ENCODE measurements at regions not wholly inside any gene's neighbourhood (a gene's known extent, or its start where the extent isn't known, plus 50 kb on each side); places are given as distances from the start of the nearest gene placed in this dataset.

DNA sequence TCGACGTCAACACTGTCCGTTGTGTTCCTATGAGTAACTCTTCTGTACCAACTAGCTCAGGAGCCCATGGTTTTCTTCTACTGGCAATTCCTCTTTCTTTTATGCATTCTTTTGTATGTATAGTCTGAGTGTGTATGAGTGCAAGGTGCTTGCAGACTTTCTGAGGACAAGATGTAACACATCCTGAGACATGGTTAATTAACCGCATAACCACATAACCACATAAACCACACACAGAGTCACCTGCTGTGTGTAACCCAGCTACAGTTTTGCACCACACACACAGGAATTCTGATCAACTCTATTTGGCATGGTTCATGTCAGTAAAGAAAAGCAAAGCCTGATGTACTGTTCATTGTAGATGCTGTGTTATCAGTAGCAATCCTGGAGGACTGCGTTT lies 98.6 kb downstream of the DACT2 start:
- H3K27ac ChIP-seq = peak overlapping the region; percentile 14; the same call in 1 of the 2 replicates
- H3K4me2 ChIP-seq = peak overlapping the region; percentile 67
- H4K20me1 ChIP-seq (ENCODE audit: insufficient read depth) = no peaks in the 10 kb centered on the region
- TF ChIP-seq, protein P1, sequence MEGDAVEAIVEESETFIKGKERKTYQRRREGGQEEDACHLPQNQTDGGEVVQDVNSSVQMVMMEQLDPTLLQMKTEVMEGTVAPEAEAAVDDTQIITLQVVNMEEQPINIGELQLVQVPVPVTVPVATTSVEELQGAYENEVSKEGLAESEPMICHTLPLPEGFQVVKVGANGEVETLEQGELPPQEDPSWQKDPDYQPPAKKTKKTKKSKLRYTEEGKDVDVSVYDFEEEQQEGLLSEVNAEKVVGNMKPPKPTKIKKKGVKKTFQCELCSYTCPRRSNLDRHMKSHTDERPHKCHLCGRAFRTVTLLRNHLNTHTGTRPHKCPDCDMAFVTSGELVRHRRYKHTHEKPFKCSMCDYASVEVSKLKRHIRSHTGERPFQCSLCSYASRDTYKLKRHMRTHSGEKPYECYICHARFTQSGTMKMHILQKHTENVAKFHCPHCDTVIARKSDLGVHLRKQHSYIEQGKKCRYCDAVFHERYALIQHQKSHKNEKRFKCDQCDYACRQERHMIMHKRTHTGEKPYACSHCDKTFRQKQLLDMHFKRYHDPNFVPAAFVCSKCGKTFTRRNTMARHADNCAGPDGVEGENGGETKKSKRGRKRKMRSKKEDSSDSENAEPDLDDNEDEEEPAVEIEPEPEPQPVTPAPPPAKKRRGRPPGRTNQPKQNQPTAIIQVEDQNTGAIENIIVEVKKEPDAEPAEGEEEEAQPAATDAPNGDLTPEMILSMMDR (conservative IDR thresholded peaks at IDR 0.05; ENCODE audit: low read depth, low read length) = no peak
- no peak overlapping the region for H3K4me3 ChIP-seq (IDR thresholded peaks at IDR 0.05; ENCODE audit: insufficient read depth, low read depth, low read length)
- no peak overlapping the region for H2AFZ ChIP-seq (ENCODE audit: low read depth)
- H3K4me1 ChIP-seq (ENCODE audit: low read depth, poor library complexity, severe bottlenecking) = peaks cover 62% of the 10 kb centered on the region
- no peak overlapping the region for H3K9ac ChIP-seq
- H3K27me3 ChIP-seq (ENCODE audit: insufficient read depth, low read depth) = no peaks in the 10 kb centered on the region
- no peaks in the 10 kb centered on the region for H3K79me2 ChIP-seq (ENCODE audit: insufficient read depth, low read depth)
- H3K36me3 ChIP-seq (ENCODE audit: insufficient read depth) = no peaks in the 10 kb centered on the region

DNA sequence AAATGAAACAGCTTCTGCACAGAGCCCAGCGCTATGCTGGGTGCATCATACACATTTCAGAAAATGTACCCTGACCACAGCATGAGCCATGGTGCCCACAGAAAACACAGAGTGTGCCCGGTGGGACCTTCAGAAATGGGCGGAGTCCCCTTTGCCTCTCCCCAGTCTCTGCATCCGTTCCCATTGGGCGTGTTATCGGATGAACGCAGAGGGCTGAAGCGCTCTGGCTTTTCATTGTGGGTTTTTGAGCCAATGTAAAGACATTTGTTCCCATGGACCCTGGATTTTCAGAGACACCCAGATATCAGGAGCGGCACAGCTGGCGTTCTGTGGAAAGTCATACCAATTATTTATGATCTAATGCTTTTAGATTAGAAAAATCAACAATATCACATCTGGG lies 99.8 kb downstream of the DACT2 start:
- H3K4me3 ChIP-seq (IDR thresholded peaks at IDR 0.05; ENCODE audit: insufficient read depth, low read depth, low read length) = no peak overlapping the region
- H4K20me1 ChIP-seq (ENCODE audit: insufficient read depth) = no peaks in the 10 kb centered on the region
- no peak overlapping the region for H3K9ac ChIP-seq
- H3K4me2 ChIP-seq = peak overlapping the region; percentile 67
- TF ChIP-seq, protein P1 (conservative IDR thresholded peaks at IDR 0.05; ENCODE audit: low read depth, low read length) = no peak
- no peaks in the 10 kb centered on the region for H3K79me2 ChIP-seq (ENCODE audit: insufficient read depth, low read depth)
- H3K27me3 ChIP-seq (ENCODE audit: insufficient read depth, low read depth) = no peaks in the 10 kb centered on the region
- peaks cover 62% of the 10 kb centered on the region for H3K4me1 ChIP-seq (ENCODE audit: low read depth, poor library complexity, severe bottlenecking)
- no peak overlapping the region for H2AFZ ChIP-seq (ENCODE audit: low read depth)
- H3K27ac ChIP-seq = no peak overlapping the region
- H3K36me3 ChIP-seq (ENCODE audit: insufficient read depth) = no peaks in the 10 kb centered on the region

DNA sequence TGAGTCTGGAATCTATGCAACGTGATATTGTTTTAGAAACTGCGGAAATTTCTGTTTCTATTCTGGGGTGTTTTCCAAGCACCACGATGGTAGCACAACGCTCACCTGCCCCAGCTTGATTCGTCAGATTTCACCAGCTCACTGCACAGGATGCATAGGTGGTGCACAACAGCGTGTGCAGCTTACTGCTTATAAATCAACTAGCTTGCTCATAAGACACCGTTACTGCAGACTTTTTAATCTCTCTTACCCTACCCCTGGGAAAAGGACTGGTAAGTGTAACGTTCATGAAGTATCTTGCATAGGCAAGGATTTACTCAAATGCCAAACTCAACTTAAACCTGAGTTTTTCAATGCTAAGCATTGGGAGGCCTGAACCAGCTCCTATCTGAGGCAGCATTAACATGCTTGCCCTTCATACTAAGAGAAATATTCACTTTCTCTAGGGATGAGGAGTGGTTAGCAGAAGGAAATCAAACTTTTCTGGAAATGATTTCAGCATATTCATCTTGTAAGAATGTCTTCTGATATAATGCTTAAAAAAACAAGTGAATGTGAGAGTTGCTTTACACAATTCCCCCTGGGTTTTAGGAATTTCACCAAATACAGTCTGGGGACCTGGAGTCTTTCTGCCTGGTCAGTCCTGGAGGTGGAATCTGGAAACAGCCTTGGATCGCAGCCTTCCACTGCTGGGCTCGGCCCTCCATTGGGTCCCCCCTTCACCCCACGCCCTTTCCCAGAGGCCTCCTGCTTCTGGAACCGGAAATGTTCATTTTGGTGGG lies 100.6 kb downstream of the DACT2 start:
- Histone ChIP-seq H3K4me2 (peak overlapping the region; percentile 67), H3K9ac (no peak overlapping the region), H3K4me1 (ENCODE audit: low read depth, poor library complexity, severe bottlenecking) (peaks cover 62% of the 10 kb centered on the region), H3K27ac (no peak overlapping the region), H3K27me3 (ENCODE audit: insufficient read depth, low read depth) (no peaks in the 10 kb centered on the region), H4K20me1 (ENCODE audit: insufficient read depth) (no peaks in the 10 kb centered on the region), H2AFZ (ENCODE audit: low read depth) (no peak overlapping the region), H3K36me3 (ENCODE audit: insufficient read depth) (no peaks in the 10 kb centered on the region), H3K79me2 (ENCODE audit: insufficient read depth, low read depth) (no peaks in the 10 kb centered on the region), H3K4me3 (IDR thresholded peaks at IDR 0.05; ENCODE audit: insufficient read depth, low read depth, low read length) (no peak overlapping the region)
- TF ChIP-seq, protein P1 (conservative IDR thresholded peaks at IDR 0.05; ENCODE audit: low read depth, low read length) = no peak

GRCh38 chr6:168217880-168218537 lies 101.6 kb downstream of the DACT2 start:
- Histone ChIP-seq H2AFZ (ENCODE audit: low read depth) (no peak overlapping the region), H3K27ac (no peak overlapping the region), H3K79me2 (ENCODE audit: insufficient read depth, low read depth) (no peaks in the 10 kb centered on the region), H3K27me3 (ENCODE audit: insufficient read depth, low read depth) (no peaks in the 10 kb centered on the region), H3K9ac (no peak overlapping the region), H3K4me1 (ENCODE audit: low read depth, poor library complexity, severe bottlenecking) (peaks cover 56% of the 10 kb centered on the region), H3K4me2 (peak overlapping the region; percentile 40), H4K20me1 (ENCODE audit: insufficient read depth) (no peaks in the 10 kb centered on the region), H3K4me3 (IDR thresholded peaks at IDR 0.05; ENCODE audit: insufficient read depth, low read depth, low read length) (no peak overlapping the region), H3K36me3 (ENCODE audit: insufficient read depth) (no peaks in the 10 kb centered on the region)
- TF ChIP-seq, protein P1 (conservative IDR thresholded peaks at IDR 0.05; ENCODE audit: low read depth, low read length) = no peak
